ENCODE measurements at regions not wholly inside any gene's neighbourhood (a gene's known extent, or its start where the extent isn't known, plus 50 kb on each side); places are given as distances from the start of the nearest gene placed in this dataset.
"Not testable (repeated sequence)": the region's sequence is repeated elsewhere in the genome, so short reads cannot be mapped to it uniquely, and the experiment has no call there.

- TF ChIP-seq ZFX (IDR thresholded peaks at IDR 0.05; ENCODE audit: borderline replicate concordance) (no peak), CTCF (IDR thresholded peaks at IDR 0.05) (no peak)
- H3K27ac ChIP-seq, result no peak overlapping the region
Observed at GRCh38 chr6:25153079-25153478, 126.1 kb upstream of the CARMIL1 start.

- TF ChIP-seq CTCF (IDR thresholded peaks at IDR 0.05) (no peak), ZFX (IDR thresholded peaks at IDR 0.05; ENCODE audit: borderline replicate concordance) (no peak)
- no peak overlapping the region for H3K27ac ChIP-seq
Observed at GRCh38 chr6:25154034-25154596, 125.1 kb upstream of the CARMIL1 start.

- no peak overlapping the region for H3K27ac ChIP-seq
- TF ChIP-seq ZFX (IDR thresholded peaks at IDR 0.05; ENCODE audit: borderline replicate concordance), result no peak
- TF ChIP-seq CTCF (IDR thresholded peaks at IDR 0.05), result no peak
Observed at GRCh38 chr6:25155211-25155610, 124.0 kb upstream of the CARMIL1 start.

- no peak for TF ChIP-seq CTCF (IDR thresholded peaks at IDR 0.05)
- TF ChIP-seq ZFX (IDR thresholded peaks at IDR 0.05; ENCODE audit: borderline replicate concordance), result no peak
- no peak overlapping the region for H3K27ac ChIP-seq
Observed at GRCh38 chr6:25156123-25156522, 123.1 kb upstream of the CARMIL1 start.

- H3K27ac ChIP-seq, result no peak overlapping the region
- TF ChIP-seq CTCF (IDR thresholded peaks at IDR 0.05), result no peak
- TF ChIP-seq ZFX (IDR thresholded peaks at IDR 0.05; ENCODE audit: borderline replicate concordance), result no peak
Observed at GRCh38 chr6:25157183-25157582, 122.0 kb upstream of the CARMIL1 start.

- no peak overlapping the region for H3K27ac ChIP-seq
- no peak for TF ChIP-seq ZFX (IDR thresholded peaks at IDR 0.05; ENCODE audit: borderline replicate concordance)
- TF ChIP-seq CTCF (IDR thresholded peaks at IDR 0.05), result no peak
Observed at GRCh38 chr6:25157842-25158241, 121.3 kb upstream of the CARMIL1 start.

- not testable (repeated sequence) for H3K27ac ChIP-seq
Observed at GRCh38 chr6:25160134-25160533, 119.0 kb upstream of the CARMIL1 start.

- no peak overlapping the region for H3K27ac ChIP-seq
- TF ChIP-seq ZFX (IDR thresholded peaks at IDR 0.05; ENCODE audit: borderline replicate concordance), result no peak
- TF ChIP-seq CTCF (IDR thresholded peaks at IDR 0.05), result no peak
Observed at GRCh38 chr6:25165177-25165576, 114.0 kb upstream of the CARMIL1 start.
